Spleen (tissue), 7 donors: ENCODE measurements at regions not wholly inside any gene's neighbourhood (a gene's known extent, or its start where the extent isn't known, plus 50 kb on each side); places are given as distances from the start of the nearest gene placed in this dataset.

ENCODE experiments used
- CTCF ChIP-seq, 11 experiments: fragments of 200-600 bp in 7 of 11; fragments of 450-650 bp in 4 of 11; sonication (generic) in 4 of 11; IDR thresholded peaks in 8 of 11; conservative IDR thresholded peaks in 3 of 11; 1 replicate in 7 of 11; 2 replicates in 4 of 11; pipeline versions ENCODE4 v1.4.0 to v1.8.0; 2016 to 2021; ENCODE audit warnings: antibody characterized with exemption in 11 of 11, inconsistent platforms in 4 of 11, mild to moderate bottlenecking in 1 of 11
- POLR2A ChIP-seq, 3 donors: fragments of 450-650 bp; IDR thresholded peaks; one replicate each; pipeline ENCODE4 v1.5.1; 2017; ENCODE audit warnings: antibody characterized with exemption in 3 of 3, mild to moderate bottlenecking in 1 of 3
- donor health status: DM: no; HTN: no; CAD: no; lungs with moderate emphysema.
- donor health status: DM: no; HTN: no; CAD: no.
- donor health status: DM: no; HTN: no; CAD: no.

- TF ChIP-seq CTCF (IDR thresholded peaks at IDR 0.05 in 8 of 11, conservative IDR thresholded peaks at IDR 0.05 in 3 of 11) (no peak), POLR2A (IDR thresholded peaks at IDR 0.05) (no peak)
Observed at GRCh38 chr6:112469306-112469705, 122.2 kb downstream of the RFPL4B start.
